Stimulated activated CD4-positive, alpha-beta T cell treated with anti-CD3 and anti-CD28 coated beads, TNF-alpha, amount 100 ng/mL, for 48 hours (primary cell): ENCODE measurements at regions not wholly inside any gene's neighbourhood (a gene's known extent, or its start where the extent isn't known, plus 50 kb on each side); places are given as distances from the start of the nearest gene placed in this dataset.

ENCODE experiments used
- DNase-seq, 3 donors: peaks; one replicate each; pipeline ENCODE4 v3.0.0-alpha.2; 2020; ENCODE audit warnings: low read depth in 3 of 3

DNA sequence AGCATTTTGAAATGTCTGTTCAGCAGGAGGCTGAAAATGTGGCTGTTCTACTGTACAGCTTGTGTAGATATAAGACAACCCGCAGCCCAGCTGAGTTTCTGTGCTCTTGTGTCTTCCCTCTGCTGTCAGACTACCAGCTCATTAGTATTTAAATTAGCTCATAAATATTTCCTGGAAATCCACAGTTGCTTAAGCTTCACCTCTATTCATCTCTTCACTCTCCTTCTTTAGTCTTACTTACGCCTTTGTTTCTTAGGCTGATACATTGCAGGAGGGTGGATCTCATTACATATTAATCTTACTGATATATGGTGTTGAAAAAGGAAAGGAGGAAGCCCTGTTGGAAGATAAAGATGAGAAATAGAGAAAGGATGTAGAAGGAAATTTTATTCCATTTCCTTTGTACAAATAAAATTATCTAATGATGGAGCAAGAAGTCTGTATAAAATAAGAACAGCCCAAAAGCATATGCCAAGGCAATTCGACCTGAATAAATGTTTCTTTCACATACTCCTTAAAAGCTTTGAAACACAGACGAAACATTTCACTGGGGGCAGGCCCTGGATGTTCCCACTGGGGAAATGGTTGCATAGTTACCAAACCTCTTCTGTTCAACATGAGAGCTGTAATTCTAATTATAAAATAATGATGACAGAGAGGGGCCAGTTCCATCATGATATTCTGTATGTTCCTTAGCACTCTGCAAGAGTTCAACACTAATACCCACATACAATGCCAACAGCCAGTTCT lies 111.8 kb upstream of the APC start:
- DNase-seq, result no peak

DNA sequence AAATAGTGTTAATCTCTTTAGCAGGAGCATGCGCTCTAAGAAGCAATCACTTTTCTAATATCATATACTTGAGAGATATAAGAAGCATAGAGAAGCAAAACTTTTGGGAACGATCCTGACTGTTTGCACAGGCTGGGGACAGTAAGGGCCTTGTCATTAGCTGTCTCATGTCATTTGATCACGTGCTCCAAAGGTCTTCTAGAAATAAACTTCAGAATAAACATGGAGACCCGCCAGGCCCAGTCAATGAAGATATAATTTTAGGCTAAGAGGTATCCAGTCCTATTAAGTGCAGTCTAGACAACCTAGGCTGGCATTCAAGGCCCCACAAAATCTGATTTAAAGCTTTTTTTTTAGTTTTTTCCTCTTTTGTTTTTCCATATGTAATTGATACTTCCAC lies 111.0 kb upstream of the APC start:
- DNase-seq, result no peak

DNA sequence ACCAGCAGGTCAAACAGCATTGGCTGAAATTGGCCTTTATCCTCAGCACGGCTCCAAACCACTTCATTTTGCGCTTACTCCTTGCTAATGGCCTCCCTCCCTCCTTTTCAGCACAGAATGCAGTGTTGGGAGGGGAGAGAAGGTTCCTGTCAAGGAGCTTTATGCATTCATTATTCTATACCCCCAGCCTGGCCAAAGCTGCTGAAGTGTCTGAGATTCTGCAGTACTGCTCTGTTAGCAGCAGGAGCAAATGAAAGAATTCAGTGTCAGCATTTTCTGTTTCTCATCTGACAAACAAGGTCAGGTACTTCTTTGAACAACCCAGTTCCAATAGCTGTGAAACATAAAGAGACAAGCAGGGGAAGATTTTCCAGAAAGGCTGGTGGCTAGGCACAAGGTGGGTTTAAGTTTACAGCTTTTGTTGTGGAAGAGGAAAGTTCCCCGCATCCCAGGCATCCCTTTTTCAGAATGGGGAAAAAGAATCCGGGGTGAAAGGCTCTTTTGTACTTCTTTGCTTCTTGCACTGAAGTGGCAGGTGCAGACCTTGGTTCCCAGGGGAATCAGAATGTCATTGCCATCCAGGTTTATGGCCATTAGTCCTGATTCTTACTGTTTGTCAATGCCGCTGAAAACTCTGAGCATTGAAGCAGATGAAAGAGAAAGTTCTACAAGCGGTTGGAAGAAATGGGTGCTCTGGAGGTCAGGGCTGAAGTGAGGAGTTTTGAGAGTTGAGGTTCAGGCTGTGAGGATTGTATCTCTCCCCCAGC lies 109.3 kb upstream of the APC start:
- DNase-seq, result no peak

DNA sequence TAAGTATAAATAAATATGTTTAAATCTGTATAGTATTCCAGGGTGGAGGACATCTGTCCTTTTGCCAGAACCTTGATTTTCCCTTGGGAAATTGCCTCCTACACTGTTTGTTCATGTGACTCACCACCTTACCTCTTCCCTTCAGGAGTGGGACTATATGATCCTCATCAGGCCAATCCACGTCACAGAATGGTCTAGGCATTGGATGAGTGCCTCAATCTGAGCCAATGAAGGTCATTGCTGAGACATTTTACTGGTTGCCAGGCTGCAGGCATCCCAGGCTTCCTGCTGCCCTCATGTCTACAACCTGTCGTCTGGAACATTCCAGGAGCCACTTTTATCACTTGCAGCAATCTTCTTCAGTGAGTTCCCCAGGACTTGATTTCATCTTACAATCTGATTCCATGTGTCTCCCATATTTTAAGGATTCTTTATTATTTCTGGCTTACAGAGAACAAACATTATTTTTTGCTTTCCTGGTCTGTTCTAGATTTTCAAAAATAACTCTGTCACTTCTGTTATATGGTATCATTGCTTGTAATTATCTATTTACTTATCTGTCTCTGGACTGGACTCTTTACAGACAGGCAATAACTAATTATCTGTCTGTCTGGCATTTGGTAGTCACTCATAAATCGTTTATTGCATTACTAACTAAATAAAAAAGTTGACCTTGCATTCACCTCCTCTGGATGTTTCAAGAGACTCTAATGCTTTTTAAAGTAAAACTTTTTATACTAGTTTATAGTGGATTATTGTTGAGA lies 107.3 kb upstream of the APC start:
- DNase-seq, result no peak

DNA sequence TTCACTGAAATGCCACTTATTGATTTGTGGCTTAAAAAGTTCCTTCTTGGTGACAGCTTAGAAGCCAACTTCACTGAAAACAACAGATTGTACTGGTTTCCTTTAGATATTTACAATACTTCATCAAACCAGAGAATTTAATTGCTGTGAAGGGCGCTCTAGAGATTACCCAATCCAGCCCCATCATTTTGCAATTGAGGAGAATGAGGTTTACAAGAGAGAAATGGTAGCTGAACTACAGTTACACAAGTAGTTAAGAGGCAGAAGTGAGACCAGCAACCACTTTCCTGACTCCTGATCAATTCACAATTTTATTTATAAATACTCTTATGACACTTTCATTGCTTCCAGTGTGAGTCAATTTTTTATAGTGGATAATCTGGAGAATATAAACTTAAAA lies 103.5 kb upstream of the APC start:
- DNase-seq, result no peak

DNA sequence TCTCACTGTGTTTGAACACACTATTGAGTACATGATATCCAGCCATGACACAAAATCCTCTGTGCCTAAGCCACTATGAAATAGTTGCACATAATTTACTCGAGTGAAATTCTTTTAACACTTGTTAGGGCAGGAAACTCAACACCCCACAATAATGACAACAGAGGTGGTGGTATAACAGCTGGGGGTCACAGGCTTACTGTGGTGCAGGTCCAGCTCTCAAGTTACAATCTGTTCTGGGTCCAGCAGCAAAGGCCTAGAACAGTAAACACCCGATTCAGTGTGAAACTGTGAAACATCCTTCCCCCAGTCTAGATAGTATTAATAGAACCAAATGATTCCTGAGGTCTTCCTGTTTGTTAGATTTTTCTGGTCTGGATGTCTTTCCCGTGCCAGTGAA lies 102.9 kb upstream of the APC start:
- DNase-seq, result no peak

DNA sequence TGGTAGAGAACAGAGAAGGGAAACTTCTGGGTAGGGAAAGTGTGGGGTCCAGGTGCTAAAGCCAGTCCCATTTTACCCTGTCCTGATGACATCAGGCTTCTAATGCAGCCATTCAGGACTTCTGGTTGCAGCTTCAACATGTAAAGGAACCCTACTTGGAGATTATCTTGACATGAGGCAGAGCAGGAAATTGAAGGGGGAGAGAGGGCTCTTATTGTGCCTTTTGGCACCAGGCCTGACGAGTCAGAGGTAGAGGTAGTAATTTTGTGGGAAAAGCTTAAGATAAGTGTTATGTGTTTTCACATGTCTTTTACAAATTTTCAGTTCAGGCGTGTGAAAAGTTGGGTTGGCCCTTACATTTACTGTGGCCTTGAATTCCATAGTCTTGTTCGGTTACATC lies 102.4 kb upstream of the APC start:
- no peak for DNase-seq

DNA sequence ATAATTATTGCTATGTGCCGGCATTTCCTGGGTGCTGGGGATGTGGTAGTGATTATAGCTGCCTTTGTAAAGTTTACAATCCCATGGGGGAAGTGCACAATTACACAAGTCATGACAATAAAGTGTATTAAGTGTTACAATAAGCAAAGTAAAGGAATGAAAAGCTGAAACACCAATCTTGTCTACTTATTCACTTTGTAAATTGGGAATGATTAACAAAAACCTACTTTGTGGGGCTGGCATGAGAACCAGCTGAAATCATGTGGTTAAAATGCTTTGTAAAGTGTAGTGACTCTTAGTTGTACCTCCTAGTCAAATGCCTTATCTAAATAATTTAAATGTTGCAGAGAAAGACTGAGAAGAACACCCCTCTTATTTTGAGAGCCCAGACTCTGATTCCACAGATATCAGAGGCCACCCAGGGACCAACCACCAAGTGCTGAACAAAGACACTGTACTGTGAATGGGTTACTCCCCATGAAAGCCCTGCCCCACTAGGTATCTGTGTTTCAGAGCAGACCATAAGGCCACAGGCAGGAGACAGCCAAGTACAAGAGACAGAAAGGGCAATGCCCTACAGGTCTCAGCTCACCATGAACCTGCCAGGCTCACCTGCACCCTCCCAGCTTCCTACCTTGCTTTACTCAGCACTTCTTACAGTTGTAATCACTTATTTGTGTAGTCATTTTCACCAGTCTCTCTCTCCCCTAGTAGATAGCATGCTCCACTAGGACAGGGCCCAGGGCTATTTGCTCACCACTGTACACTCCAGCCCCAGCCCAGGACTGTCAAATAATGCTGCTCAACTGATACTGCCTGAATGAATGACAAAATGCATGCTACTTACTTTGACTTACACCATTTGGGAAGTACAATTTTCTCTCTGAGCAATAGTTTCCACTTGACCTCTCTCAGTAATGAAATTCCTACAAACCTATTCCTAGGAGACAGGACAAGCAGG lies 101.6 kb upstream of the APC start:
- DNase-seq, result no peak

DNA sequence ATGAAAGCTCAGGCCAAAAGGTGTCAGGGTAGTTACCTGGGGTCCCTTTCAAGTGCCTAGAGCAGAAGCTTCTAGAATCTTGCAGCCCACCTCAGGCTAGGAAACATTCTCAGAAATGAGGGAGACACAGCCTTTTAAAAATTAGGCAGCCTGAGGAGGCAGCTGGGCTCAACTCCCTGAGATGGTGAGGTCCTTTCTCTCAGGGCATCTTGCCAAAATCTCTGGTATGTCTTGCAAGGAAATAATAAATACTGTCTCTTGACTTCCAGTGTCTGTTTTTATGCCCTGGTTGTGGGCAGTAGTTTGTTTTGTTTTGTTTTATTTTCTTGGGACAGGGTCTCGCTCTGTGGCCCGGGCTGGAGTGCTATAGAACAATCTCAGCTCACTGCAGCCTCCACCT lies 100.9 kb upstream of the APC start:
- DNase-seq, result no peak

DNA sequence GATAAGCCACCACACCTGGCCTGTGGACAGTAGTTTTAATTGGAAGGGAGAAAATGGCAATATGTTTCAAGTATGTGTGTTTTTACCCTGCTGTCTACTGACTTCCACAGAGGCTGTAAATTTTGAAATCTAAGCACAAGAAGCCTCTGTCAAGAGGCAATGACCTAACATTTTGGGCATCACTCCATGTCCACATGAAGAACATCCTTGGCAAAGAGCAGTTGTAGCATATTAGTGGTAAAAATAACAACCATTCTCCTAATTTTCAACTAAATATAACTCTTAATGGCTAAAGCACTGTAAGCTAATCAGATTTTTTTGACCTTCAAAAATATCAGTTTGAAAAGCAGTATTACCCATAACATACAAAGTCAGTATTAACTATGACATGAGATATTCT lies 100.3 kb upstream of the APC start:
- DNase-seq, result no peak

DNA sequence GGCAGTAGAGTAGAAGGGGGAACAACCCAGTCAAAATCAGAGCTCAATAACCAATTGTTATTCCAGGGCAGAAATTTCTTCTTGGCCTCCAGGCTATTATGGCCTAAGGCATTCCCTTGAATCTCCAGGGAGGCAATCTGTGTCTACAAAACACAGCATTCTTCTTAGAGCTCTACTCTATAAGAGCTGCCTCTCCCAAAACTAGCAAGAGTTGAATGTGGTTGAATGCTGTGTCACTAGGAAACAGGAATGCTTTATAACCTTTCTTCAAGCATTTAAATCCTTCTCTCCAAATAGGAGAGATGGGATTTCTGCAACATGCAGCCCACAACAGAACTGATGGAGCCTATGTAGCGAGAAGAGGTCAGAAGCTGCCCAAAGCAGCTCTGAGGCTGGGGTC lies 97.1 kb upstream of the APC start:
- no peak for DNase-seq

DNA sequence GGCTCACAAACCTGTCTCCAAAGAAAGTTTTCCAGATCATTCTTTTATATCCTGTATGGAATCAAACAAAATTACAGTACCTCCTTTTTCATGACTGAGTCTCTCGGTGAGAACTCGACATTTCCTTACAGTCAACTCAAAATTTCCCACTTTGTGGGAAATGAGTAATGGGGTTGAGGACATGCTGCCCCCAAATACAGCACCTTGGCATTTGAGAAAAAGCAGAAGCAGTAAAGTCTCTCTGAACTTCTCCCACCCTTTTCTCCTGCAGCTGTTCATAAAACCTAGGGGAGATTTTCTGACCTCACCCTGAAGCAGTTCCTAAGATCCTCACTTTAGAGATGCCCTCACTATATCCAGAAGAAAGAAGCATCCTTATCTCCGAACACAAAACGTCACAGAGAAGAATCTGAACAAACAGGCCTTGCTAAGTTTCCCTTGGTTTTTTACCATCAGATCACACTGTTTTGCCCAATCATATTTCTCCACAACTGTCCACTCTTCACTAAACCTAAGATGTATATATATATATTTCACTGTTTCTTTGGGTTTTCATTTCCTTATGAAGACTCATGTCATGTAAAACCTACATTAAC lies 96.1 kb upstream of the APC start:
- DNase-seq, result no peak

DNA sequence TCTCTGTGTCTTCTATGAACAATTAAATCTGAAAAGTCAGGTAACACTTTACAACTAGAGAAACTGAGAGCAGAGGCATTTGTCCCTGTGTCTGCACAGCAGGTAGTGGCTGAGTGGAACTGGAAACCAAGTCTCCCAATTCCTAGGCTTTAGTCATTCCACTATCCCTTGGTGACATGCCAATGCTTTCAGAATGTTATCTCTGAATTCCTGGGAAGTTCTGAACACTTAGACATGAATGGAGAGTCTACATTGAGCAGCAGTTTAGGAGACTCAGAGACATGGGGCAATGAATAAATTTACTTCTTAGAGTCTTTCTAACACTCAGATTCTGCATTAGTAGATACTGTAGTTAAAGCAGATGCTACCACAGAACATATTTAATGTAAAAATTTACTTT lies 94.8 kb upstream of the APC start:
- DNase-seq, result no peak

DNA sequence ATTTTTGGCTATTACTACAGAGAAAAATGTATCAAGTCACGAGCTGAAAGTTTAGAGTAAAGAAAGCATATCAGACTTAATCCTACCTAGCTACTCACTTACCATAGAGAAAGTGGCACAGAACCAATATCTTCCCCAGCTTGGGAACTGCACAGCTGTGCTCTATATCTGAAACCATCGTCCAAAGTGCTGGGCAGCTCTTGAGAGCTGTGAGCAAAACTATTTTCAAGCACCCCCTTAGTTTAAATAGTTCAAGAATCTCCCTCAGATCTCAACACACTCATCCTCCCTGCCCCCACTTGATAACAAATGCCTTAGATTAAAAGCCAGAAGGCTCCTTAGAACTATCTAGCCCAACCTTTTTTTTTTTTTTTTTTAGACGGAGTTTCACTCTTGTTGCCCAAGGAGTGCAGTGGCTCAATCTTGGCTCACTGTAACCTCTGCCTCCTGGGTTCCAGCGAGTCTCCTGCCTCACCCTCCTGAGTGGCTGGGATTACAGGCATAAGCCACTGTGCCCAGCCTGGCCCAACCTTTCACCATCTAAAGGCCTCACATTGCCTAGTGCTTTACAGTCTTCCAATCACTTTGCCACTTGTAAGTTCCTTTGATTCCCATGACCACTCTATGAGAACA lies 94.2 kb upstream of the APC start:
- DNase-seq, result no peak

DNA sequence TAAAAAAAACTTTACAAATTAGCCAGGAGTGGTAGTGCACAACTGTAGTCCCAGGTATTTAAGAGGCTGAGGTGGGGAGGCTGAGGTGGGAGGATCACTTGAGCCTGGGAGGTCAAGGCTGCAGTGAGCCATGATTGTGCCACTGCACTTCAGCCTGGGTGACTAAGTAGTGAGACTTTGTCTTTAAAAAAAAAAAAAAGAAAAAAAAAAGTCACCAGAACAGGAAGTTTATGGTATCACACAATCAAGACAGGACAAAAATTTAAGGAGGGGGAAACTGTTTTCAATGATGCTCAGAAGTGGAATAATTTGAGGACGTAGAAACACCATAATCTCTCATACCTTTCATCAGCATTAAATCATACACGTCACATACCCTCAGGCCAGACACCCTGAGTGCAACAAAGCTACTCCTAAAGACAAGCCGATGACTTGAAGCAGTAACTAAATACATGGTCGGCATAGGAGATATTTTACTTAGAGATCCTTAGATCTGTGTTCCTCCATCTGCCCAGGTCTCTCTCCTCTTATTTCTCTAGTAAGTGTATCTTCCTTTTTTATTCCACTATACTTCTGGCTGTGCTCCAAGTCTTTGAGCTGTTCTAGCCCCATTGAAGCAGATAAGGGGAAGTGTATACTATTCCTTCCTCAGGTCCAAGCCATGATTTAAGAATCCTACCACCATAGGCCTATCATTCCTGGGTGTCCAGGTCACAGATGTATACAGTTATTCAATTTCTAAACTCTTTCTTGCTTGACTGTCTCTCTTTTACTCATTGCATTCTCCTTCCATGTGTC lies 91.3 kb upstream of the APC start:
- DNase-seq, result no peak

DNA sequence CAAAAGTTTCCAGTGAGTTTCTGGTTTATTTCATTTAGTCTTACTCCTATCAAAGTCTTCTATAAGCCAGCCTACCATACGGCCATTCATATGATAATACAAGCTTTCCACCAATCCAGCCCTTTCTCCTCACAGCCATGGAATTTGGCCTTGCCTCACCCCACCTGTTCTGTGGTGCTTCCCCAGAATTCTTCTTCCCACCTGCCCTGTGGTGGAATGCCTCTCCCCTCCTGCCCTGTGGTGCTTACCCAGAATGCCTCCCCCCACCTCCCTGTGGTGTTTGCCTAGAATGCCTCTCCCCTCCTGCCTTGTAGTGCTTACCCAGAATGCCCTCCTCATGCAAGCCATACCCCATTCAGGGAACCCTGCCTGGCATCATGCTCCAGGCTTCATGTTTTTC lies 90.3 kb upstream of the APC start:
- no peak for DNase-seq

DNA sequence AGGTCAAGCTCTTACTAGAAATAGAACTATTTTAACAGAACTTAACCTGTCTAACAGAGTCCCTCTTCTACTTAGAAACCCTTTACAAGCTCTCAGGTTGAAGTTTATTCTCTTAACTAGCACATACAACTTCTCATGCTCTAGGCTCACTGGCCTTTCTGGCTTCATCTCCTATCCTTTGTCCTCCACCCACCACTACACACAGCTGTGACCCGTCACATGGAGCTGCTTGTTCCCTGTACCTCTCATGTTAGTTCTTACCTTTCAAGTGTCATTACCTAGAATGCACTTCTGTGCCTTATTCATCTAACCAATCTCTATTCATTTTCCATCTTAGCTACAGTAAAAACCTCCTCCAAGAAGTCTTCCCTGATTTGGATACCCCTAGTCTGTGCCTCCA lies 89.4 kb upstream of the APC start:
- no peak for DNase-seq

DNA sequence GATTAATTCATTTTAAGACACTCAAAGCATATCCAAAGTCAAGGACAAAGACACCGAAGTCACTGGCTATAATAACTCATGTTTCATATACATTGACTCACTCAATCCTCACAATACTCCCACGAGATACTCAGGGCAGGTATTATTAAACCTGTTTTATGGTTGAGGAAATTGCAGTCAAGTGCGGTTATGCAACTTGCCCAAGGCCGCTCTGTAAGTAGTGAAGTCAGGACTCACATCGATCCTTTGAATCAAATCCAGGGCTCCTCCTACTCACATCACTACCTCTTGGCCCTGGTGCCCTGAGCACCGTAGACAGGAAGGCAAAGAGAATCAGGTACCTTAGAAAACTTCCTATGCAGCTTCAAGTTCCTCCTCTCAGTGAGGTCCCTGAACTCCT lies 87.8 kb upstream of the APC start:
- DNase-seq, result no peak

DNA sequence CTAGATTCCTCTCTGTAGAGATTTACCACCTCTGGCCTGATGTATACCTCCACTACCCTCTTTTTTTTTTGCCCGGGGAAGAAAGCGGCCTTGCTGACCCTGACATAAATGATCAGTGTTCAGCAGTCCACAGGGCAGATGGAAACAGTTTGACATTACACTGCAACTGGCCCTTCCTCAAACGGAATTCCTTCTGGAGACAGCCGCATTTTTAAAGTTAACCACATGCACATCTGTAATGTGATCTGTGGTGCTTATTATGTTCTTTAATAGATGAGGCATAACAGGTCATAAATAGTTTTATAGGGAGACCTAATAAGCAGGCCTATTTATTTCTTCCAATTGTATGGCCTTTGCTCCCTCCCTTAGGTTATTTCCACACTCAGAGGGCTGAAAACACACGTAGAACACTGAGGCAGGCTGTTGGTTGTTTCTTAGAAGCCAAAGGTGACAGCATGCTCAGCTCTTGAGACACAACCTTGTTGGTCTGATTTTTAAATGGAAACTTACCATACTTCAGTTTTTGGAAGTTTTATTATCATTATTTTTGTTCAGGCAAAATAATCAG lies 84.0 kb upstream of the APC start:
- no peak for DNase-seq

DNA sequence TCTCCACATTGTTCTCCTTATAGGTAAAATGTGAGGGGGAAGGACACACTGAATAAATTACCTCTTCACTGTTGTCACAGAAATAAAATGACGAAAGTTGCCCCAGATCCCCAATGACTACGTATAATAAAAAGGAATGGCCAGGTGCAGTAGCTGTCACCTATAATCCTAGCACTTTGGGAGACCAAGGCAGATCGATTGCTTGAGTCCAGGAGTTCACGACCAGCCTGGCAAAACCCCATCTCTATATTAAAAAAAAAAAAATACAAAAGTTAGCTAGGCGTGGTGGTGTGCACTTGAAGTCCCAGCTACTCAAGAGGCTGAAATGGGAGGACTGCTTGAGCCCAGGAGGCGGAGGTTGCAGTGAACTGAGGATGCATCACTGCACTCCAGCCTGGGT lies 82.2 kb upstream of the APC start:
- no peak for DNase-seq
